ENCODE measurements at regions not wholly inside any gene's neighbourhood (a gene's known extent, or its start where the extent isn't known, plus 50 kb on each side); places are given as distances from the start of the nearest gene placed in this dataset.

DNA sequence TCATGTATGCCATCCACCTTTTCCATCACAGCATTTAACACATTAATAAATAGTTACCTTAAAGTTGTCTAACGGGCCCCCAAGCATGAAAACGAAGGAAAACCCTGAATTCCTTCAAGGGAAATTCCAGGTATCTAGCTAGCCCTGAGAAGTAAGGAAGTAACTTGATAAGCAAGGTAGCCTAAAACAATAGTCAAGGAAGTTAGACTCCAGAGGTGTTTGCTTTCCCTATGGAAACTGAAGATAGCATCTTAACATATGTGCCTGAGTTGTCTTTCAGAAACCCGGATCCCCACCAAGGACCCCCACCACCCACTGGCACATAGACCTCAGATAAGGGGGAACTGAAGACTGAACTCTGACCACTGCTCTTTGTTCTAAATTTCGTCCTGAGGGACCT lies 127.4 kb downstream of the TBXT start:
- TF ChIP-seq POLR2A (IDR thresholded peaks at IDR 0.05; ENCODE audit: low read depth) (no peak), EP300 (IDR thresholded peaks at IDR 0.05) (no peak), CTCF (IDR thresholded peaks at IDR 0.05) (no peak), POLR2AphosphoS5 (IDR thresholded peaks at IDR 0.05) (no peak)

Measured in esophagus muscularis mucosa (tissue), 4 donors.